NCI-H510A treated with DMSO at 0.1 percent for 48 hours (cell line): ENCODE measurements at regions not wholly inside any gene's neighbourhood (a gene's known extent, or its start where the extent isn't known, plus 50 kb on each side); places are given as distances from the start of the nearest gene placed in this dataset.
A peak's percentile ranks its signal among the peaks of the same experiment; 100 is the strongest.
"Not testable (repeated sequence)": the region's sequence is repeated elsewhere in the genome, so short reads cannot be mapped to it uniquely, and the experiment has no call there.

Experiments
- DNase-seq: peaks from one replicate; lab custom pipeline; 2025; lab: John Stamatoyannopoulos, UW

DNA sequence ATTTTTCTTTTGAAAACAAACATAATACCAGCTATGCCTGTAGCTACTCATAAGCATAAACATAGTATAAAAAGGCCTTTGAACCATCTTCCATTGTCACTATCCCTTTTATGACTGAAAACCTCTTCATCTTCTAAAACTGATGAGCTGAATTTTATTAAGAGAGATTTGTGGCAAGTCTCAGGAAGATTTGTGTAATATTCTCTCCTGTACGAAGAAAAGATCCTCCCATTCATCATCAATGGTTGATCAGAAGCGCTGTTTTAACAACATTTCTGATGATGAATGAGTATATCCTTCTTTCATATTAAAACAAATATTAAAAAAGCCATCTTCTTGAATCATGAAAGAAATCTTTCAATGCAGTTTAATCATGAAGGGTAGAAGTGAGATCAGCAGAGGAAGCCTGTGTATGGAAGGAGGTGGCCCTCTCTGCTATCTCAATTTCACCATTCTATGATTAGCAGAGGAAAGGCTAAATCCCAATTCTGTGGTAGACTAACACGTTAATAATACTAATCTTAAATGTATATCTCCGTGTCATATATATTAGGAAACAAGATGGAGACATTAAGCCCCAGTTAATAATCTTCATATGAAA, 430.2 kb downstream of the FRK start:
- no peak for DNase-seq

GRCh38 chr6:115629415-115629814, 431.3 kb downstream of the FRK start:
- no peak for DNase-seq

DNA sequence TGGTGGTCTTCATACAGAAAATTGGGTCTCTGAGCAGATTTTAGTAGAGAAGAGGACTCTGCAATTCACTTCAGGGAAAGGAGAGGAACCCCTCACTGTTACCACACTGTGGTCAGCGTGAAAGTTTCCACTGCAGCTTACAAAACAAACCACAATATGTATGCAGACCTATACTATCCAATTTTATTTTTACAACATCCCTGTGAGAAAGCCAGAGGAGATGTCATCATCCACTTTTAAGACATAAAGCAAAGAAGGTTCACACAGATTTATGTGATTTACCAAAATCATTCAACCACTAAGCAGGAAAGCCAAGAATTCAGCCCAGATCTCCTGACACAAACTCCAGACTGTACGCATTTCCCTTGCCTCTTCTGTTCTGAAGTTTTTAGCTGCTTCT, 442.4 kb downstream of the FRK start:
- no peak for DNase-seq

DNA sequence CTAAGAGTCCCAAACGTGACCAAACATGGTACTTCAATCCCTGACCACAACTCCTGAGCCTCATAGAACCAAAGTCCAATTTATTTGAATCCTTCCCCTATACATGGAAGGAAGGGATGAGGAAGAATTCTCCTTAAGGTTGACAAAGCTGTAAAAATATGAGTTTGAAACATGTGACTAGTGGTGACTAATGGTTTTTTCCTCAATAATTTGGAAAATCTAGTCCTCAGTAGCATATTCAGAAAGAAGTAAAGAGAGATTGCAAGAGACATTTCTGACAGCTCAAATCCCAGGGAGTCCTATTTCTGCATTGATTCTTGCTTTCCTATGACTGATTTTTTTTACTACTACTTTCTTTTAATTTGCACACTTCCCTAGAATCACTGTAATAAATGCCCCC, 443.7 kb downstream of the FRK start:
- no peak for DNase-seq

GRCh38 chr6:115613488-115613887, 447.2 kb downstream of the FRK start:
- DNase-seq, result no peak

DNA sequence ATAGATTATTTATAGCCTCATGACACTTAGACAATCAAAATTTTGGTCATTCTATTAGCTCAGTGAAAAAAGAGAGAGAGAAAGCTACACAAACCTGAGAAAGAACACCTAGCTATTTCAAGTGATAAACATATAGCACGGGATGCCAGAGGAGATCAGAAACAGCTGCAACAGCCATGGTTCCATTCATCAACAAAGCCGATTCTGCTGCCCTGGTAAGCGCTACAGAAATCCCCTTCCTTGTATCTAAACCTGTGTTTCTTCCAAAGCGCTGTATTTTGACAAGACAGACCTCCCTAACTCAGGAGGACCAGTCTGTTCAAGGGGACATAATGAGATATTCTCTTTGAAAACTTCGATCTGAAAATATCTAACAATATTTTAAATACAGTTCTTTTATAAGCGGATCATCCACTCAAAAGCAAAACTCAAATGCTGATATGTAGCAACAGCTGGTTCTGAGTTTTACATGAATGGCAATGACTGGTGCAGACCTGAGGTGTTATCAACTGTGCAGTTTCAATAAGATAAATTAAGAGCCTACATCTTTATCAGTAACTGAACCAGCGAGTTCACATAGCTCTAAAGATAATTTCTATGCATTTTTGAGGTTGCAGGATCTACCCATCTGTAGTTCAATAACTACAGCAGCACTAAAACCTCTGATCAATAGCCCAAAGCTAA, 447.8 kb downstream of the FRK start:
- no peak for DNase-seq

DNA sequence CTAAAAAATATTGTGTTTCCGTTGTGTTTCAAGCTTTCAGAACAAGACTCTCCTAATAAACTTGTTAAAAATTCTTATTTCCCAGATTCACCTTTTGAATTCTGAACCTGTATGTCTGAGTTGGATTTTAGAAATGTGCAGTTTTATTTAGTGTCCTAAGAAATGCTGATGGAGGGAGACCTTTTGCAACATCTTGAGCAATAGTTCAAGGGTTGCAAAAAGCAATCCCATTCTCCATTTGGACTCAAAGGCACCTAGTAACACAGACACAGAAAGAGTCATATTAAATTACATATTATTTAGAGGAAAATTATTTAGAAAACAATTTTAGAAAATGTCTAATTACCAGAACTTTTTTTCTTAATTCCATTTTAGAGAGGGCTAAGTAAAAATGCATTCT, 448.5 kb downstream of the FRK start:
- no peak for DNase-seq

DNA sequence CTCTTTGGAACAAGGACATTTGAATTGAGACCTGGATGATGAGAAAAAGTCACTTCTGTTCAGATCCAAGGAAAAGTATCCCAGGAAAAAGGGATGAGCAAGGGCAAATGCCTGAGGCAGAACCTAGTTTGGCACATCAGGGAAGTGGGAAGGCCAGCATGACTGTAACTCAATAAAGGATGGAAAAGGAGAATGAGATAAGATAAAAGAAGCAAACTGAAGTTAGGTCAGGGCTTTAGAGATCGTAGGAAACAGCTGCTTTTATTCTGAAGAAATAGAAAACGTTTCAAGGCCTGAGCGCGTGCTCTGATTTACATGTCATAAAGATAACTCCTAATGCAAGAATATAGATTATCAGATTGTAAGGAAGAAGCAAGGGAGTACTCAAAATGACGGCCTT, 450.0 kb downstream of the FRK start:
- DNase-seq, result no peak

DNA sequence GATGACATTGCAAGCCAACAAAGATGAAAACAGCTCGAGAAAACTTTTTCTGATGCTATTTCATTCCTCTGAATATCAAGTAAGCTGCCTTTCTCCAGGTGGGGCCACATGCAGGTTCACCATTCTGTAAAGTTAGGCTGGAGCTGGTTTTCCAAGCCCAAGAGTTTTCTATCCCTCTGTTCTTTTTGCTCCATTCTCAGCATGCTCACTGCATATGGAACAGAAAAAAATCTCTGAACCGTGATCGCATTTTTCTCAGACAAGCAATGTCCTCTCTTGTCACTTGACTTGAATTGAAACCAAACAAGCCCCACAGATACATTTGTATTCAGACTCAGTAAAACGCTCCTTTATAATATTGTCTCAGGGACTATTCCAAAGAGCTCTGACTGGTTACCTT, 451.6 kb downstream of the FRK start:
- DNase-seq, result no peak

DNA sequence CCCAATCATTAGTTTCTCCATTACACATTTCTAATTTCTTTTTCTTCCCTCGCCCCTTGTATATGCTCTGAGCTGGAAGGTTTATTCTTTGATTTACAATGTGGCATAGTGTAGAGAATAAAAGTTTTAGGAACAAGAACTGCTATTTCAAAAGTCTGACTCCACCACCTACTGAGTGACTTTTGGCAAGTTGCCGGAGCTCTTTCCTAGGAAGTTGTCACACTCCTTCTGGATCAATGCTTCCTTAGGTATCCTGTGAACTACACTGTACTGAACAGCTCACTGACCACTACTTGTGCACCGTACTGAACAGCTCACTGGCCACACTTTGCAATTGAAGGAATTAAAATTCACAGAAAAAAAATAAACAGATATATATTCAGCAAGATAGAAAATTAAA, 458.2 kb downstream of the FRK start:
- DNase-seq, result no peak

GRCh38 chr6:115601509-115601908, 459.2 kb downstream of the FRK start:
- no peak for DNase-seq

GRCh38 chr6:115601064-115601463, 459.6 kb downstream of the FRK start:
- no peak for DNase-seq

- no peak for DNase-seq
Measured at GRCh38 chr6:115594891-115595290, 465.8 kb downstream of the FRK start.

DNA sequence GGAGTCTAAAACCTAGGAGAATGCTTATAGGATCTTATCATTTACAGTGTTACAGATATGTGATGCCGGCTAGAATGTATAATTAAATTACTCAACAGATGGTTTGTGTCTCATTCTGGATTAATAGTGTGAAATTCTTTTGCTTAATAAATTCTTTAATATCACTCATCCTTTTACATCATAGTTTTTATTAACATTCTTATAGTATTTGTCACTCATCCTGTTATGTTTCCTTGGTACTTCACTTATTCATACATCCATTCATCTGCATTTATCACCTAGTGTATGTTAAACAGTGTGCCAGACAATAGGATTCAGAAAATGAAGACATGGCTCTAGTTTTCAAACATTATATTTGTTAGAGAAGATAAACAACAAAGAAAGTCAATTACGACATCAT, 468.7 kb downstream of the FRK start:
- DNase-seq, result no peak

GRCh38 chr6:115589072-115589471, 471.6 kb downstream of the FRK start:
- DNase-seq, result not testable (repeated sequence)

- DNase-seq, result no peak
Measured at GRCh38 chr6:115583290-115583689, 477.4 kb downstream of the FRK start.

DNA sequence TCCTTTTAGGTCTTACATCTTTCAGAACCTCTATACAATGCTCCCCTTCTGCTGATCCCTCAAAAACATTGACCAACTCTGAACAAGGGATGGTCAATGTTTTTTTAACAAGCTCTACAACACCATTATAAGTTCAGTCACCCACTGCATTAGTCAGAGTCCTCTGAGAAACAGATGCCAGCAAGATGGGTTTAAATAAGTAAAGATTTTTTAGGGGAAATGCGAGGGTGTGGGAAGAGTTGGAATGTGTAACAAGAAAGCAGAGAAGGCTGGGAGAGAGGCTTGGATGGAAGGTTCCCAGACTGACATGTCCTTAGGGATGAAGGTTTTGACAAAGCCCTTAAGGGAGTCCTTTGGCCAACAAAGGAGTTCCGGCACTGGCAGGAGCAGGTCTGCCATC, 478.3 kb downstream of the FRK start:
- DNase-seq, result no peak

GRCh38 chr6:115579565-115579964, 481.1 kb downstream of the FRK start:
- not testable (repeated sequence) for DNase-seq

- no peak for DNase-seq
Measured at GRCh38 chr6:115577270-115577669, 483.4 kb downstream of the FRK start.

DNA sequence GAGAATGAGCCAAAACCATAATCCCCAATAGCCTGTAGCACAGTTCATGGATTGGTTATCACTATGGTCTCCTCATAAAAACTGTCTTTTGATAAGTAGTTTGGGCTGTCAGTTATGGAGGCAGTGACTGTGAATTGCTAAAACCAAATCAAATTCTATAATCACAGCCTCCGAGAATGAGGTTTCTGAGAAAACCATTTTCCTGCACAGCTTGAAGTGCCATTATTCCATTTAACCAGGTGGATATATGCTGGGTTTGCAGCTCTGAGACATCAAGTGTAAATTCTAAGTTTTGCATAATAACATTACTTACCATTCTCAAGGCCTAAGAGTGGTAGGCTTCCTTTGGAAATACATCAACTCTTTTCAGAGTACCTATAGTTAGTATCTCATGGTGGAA, 485.4 kb downstream of the FRK start:
- no peak for DNase-seq

DNA sequence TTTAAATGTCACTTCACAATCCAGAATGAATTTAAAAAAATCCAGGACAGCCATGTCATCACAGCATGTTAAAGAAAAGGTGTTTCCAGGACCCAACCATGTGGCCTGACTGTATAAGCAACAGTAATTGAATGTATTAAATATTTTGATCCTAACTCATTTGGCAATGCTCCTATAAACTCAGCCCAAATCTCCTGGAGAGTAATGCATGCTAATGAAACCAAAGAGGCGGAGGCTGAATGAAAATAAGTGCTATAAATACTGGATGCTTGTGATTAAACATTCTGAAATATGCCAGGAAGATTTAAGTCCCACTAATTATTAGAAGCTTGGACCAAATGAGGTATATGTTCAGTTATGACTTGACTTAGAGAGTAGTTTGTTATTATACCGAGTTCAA, 486.8 kb downstream of the FRK start:
- DNase-seq, result no peak

DNA sequence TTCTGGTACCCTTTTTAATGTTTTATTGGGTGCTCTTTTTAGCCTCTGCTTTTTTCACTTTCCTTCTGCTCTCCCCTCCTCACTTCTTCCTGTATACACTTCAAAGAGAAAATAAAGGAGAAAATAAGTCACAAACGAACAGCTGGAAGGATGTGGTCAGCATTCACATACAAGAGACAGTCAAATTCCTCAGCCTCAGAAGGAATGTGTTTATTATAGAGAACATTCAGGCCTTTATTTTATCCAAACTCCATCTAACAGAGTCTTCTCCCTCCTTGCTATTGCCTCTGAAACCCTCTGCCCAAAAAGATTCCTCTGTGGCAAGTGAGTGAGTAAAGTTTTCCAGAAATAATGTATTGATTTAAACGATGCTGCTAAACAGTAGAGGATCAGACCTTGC, 490.4 kb downstream of the FRK start:
- DNase-seq, result no peak

- DNase-seq, result no peak
Measured at GRCh38 chr6:115554060-115554459, 506.6 kb downstream of the FRK start.

DNA sequence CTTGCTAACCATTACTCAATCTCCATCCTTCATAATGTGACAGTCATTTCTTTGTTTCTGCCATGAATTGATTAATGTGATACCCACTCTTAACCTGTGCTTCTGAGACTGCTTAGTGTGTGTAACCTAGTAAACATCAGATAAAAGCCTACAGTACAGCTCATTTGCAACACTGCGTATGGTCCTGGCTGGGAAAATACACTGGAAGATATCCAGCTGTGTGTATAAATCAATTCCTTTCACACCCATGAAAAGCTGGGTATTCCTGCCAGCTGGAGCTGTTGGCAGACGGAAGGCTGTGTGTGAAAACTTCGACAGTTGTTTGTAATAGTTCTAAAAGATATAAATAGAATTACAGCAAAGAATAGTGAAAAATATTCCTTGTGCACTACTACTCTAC, 509.2 kb downstream of the FRK start:
- peak; percentile 23 for DNase-seq
